LHCN-M2 (cell line): ENCODE measurements at regions not wholly inside any gene's neighbourhood (a gene's known extent, or its start where the extent isn't known, plus 50 kb on each side); places are given as distances from the start of the nearest gene placed in this dataset.
A peak's percentile ranks its signal among the peaks of the same experiment; 100 is the strongest.
"Not testable (repeated sequence)": the region's sequence is repeated elsewhere in the genome, so short reads cannot be mapped to it uniquely, and the experiment has no call there.

Source experiments
- DNase-seq: peaks from one replicate; pipeline ENCODE4 v3.0.0-alpha.2; 2012; ENCODE audit warnings: low read depth

DNA sequence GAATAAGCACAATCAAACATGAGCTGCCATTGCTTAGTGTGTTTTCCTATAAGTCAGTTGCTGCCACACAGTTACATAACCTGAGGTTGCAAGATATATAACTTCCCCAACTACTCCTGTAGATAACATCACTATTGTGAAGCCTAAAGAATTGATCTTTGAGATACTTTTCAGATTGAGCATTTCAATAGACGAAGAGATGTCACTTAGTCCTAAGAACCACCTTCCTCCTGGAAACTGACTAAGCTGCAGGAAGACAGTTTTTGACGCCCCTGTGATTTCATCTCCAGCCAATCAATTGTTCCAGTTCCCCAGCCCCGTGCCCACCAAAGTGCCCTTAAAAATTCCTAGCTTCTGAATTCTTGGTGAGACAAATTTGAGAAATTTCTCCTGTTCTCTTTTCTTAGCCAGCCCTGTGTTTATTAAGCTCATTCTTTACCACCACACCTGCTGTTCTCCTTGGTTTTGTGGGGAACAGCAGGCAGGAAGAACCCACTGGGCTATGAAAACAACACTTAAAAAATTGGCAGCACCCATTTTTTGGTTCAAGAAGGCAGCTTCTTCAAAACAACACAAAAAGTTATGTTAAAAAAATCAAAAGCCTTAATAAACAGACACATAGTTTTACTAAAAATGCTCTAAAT, 317.1 kb upstream of the PABPC4L start:
- peak; percentile 41 for DNase-seq

DNA sequence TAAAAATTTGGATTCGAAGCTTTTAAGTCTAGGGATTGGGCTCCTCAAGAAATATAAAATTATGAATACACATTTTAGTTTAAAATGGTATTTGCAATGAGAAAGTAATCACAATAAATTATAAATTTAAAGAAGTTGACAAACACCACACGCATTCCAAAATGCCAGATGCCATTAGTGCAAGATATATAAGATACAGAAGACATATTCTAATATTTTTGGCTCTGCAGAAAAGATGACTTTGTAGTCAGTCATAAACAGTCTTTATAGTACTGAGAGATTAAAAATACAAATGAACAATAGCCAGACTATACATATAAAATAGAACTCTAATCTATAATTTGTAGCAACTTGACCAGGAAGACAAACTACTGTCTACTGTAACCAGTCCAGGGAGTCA, 309.0 kb upstream of the PABPC4L start:
- DNase-seq = no peak

DNA sequence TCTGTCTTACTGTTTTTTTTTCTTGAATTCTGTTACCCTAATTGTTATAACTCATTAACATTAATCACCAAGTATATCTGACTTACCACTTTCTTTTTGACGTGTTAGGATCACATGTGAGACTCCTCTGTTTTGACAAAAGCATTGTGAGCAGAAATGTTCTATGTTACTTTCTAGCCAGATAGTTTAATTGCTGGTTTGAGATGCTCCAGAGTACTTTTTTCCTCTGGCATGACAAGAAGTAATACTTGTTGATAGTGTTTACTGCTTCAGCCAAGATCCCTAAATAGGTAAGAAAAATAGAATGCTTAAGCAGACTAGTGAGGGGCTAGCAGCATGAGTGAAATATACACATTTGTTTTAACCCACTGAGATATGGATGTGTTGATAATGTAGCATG, 303.9 kb upstream of the PABPC4L start:
- no peak for DNase-seq

DNA sequence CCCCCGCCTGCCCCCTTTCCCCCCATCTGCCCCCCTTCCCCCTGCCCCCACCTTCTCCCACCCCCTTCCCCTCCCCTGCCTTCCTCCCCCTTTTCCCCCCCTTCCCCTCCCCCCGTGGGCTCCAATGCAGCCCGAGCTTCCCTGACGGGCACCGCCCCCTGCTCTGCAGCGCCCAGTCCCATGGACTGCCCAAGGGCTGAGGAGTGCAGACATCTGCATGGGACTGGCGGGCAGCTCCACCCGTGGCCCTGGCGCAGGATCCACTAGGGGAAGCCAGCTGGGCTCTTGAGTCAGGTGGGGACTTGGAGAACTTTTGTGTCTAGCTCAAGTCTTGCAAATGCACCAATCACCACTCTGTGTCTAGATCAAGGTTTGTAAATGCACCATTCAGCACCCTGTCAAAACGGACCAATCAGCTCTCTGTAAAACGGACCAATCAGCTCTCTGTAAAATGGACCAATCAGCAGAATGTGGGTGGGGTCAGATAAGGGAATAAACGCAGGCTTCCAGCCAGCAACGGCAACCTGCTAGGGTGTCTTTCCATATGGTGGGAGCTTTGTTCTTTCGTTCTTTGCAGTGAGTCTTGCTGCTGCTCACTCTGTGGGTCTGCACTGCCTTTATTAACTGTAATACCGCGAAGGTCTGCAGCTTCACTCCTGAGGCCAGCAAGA, 300.5 kb upstream of the PABPC4L start:
- DNase-seq = no peak

DNA sequence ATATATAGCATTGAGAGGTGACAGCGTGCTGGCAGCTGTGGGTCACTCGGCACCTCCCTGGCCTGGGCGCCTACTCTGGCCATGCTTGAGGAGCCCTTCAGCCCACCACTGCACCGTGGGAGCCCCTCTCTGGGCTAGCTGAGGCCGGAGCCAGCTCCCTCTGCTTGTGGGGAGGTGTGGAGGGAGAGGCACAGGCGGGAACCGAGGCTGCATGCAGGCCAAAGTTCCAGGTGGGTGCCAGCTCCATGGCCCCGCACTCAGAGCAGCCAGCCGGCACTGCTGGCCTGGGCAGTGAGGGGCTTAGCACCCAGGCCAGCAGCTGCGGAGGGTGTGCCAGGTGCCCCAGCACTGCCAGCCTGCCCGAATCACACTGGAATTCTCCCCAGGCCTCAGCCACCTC, 299.9 kb upstream of the PABPC4L start:
- DNase-seq = not testable (repeated sequence)

DNA sequence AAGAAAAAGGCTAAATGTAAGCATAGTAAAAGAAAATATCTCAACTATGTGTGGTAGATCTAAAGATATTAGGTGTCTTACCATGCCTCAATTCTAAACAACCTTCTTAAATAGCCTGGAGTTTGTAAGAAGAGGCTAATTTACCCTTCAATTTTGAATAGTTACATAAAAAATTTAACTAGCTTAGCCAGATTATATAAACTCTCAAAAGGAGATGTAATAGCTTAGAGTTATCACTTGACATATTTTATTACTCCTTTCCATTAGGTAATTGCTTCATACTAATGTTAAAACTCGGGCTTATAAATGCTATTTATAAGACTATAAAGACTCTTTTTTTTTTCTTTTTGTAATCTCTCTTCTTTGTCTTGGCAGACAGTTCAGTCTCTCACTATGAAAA, 297.5 kb upstream of the PABPC4L start:
- no peak for DNase-seq

DNA sequence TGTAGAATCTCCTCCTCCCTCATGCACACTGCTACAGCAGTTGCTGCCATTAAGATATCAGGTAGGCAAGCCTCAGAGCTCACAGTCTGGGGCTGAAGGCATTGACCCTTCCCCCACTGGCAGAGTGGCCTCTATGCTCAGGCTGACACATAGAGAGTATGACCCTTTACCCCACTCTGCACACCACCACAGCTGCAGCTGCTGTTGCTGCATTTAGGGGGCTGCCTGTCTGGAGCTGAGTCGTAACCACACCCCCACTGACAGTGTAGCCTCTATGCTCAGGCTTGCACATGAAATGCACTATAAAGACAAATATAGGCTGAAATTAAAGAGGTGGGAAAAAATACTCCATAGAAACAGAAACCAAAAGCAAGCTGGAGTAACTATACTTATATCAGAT, 289.3 kb upstream of the PABPC4L start:
- peak; percentile 66 for DNase-seq

DNA sequence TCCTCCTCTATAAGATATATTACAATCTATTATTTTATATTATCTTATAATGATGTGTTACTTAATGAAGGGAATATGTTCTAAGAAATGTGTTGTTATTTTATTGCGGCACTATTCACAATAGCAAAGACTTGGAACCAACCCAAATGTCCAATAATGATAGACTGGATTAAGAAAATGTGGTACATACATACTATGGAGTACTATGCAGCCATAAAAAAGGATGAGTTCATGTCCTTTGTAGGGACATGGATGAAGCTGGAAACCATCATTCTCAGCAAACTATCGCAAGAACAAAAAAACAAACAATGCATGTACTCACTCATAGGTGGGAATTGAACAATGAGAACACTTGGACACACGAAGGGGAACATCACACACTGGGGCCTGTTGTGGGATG, 281.9 kb upstream of the PABPC4L start:
- not testable (repeated sequence) for DNase-seq

DNA sequence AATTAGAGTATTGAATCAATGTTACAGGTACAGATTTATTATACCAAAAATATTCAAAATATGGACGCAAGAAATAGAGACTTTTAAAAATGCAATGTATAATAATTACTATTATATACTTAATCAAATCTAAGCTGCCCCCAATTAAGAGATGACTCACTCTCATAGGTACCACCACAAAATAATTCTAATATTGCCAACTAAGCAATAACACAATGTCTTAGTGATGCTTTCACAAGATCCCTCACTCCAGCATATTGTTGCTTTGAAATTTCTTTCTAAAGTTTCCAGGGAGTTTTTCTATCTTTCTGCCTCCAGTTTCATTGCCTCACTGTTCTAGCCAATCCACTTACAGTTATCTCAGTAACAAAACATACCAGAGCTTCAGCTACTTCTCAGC, 270.0 kb upstream of the PABPC4L start:
- DNase-seq = no peak

DNA sequence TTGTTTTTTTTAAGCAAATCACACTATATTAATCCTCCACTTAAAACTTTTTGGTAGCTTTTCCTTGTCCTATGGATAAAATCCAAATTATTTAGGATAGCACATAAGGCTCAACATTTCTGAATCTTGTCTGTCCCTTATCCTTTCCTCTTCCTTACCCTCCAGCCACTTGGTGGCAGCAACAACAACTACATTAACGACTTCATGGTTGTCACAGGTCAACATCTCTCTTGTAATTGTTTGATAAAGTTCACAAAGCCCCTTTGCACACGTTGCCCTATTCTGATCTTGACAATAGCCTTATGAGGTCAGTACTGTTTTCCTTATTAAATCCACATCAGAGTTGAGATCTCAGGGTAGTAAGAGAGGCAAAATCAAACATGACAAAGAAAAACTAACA, 269.0 kb upstream of the PABPC4L start:
- DNase-seq = peak; percentile 30

DNA sequence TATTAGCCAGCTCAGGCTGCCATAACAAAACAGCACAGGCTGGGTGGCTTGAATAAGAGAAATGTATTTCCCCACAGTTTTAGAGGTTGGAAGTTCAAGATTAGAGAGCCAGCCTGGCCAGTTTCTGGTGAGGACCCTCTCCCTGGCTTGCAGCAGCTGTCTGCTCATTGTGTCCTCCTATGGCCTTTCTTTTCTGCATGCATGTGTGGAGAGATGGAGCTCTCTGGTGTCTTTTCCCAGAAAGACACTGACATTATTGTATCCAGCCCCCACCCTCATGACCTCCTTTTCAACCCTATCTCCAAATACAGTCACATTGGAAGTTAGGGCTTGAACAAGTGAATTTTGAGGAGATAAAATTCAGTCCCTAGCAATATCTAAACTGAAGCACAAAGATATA, 263.8 kb upstream of the PABPC4L start:
- no peak for DNase-seq

DNA sequence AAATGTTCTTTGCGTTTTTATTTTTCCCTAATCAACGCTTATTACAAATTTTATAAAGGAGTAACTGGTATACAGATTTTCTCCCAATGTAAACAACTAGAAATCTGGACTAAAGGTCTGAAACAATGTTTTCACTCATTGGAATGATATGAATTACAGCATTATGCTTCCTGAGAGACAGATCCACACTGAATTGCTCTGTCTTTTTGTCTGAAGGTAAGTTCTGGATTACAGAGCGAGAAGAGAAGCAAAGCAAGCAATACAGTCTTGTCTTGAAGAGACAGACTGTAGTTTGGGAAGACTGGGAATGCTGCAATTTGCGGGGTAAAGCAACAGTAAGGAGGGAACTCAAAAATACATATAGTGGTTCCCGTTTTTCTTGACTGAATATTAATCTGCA, 262.2 kb upstream of the PABPC4L start:
- no peak for DNase-seq

DNA sequence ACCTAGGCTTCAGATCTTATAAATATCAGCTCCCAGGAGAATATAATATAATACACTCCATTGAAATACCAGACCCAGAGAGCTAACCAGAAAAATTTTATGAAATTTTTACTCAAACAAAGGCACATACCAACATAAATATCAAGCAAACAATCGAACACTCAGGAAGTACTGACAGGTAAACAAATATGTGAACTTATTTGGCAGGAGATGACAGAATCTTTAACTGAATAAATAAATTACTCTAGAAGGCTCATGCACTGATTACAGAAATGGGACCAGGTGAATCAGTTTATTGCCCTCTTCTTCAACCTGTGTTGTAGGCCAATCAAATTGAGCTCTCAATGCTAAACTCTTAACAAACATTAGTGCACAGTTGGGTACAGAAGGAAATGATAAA, 225.2 kb upstream of the PABPC4L start:
- DNase-seq = no peak

DNA sequence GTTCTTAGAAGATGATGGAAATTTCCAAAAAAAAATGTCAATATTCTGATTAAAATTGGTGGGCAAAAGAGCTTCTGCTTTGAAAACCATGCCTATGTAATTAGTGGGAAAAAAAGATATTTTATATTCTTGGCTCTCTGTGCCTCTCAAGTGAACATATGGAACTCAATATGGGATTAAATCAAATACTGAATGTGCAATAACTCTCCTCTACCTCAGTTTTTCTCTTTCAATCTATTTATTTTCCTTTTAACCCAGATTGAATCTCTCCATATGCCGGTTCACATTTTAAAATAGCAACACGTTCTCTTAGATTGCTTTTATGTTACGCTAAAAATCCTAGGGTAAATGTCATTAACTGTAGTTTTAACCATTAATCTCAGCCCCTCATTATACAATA, 224.2 kb upstream of the PABPC4L start:
- DNase-seq = no peak

DNA sequence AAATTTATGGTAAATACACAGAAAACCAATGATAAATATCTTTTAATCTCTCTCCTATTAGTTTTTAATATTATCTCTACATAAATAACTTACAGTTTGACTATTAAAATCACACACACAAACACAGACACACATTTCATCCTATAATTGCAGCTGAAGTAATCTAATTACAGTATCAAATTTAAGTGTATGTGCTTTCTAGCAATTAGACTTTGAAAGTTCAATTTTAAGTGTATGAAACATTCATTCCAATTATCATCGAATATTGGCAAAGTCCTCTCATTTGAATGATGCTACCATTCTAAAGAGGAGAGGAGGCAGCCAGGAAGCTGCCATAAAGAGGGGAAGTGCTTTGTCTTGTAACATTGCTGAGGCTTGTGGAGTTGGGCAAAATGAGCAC, 221.2 kb upstream of the PABPC4L start:
- DNase-seq = no peak

DNA sequence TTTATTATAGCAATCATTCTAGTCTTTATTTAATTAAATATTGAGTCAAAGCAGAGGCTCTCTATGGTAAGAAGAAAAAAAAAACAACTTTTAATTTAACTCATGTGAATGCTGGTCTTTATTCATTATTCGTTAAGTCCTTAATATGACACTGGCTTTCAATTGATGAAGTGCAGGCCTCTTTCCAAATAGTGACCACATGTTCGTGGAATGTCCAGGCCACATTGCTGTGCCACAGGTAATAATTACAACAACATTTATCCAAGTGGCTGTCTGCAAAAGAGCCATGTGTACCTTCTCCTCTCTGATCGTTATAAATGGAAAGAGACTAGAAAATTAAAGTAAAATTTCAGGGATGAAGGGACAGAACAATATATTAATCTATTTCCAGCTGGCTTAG, 220.1 kb upstream of the PABPC4L start:
- no peak for DNase-seq

DNA sequence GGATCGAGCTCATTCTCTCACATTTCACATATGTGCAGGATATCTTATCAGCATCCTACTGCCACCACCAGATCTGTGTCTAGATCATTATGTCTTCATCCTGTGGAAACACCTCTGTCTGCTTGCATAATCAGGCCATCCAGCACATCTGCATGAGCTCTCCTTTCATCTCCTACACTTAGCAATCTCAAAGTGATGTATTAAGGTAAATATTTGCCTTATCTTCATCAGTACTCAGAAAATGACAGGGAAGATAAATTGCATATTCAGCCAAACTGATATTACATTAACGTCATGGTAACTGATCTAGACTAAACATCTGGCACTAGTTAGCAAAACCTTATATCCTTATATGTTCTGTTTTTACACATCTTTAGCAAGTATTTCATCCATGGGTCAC, 207.3 kb upstream of the PABPC4L start:
- no peak for DNase-seq

DNA sequence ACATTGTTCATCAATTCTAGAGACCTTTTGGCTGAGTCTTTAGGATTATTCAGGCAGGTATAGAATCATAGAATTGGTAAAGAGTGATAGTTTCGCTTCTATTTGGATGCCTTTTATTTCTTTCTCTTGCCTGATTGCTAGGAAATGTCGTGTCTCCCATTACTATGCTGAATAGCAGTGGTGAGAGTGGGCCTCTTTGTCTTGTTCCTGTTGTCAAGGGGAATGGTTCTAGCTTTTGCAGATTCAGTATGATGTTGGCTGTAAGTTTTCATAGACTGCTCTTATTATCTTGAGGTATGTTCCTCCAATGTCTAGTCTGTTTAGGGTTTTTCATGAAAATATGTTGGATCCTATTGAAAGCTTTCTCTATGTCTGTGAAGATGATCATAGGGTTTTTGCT, 200.2 kb upstream of the PABPC4L start:
- DNase-seq = no peak

DNA sequence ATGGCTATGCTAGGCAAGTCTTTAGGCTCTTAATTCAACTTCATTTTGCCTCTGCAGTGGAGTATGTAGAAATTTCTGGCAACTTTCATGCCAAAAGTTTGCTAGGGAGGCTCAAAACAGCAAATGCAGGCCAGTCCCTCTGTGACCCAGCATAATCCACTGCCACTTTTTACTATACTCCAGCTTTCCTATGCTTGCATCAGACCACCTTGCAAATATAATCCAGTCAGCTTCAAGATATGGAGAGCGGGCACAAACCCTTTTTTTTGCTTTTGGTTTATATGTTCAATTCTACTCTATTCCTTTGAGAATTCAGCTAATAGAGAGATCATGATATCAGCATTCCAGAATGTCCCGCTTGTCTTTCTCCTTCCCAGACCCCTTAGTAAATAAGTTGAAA, 192.0 kb upstream of the PABPC4L start:
- no peak for DNase-seq

DNA sequence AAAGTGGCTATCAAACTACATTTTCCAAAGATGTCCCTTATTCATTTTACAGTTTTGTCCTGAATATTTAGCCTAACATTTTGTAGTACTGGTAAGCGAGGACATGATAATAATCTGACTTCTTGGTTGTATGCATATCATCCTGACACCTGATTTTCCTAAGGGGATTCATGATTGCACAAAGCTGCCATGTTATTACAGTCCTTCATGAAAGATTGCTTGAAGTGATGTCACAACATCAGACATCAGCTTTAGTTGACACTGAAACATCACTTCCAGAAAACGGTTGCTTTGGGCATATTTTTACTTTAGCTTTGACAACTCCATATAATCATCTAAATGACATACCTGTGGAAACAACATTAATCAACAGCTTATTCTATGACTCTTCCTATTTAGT, 188.7 kb upstream of the PABPC4L start:
- DNase-seq = no peak

DNA sequence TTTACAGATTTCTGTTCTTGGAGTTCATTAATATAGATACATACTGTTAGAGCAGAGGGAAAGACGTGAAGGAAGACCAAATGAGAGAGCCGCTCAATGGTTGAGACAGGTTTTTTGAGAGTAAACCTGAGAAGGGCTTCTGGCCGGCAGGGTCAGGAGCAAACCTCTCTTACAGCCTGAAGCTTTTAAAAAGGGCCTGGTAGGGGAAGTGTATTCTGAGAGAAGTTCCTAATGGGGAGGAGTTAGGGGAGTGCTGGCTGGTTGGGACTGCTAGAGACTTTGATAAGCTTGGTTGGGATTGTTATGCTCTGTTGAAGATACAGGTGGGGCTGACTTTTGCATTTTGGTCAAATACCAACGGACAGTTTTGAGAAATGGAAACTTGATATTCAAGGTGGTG, 186.8 kb upstream of the PABPC4L start:
- DNase-seq = no peak

DNA sequence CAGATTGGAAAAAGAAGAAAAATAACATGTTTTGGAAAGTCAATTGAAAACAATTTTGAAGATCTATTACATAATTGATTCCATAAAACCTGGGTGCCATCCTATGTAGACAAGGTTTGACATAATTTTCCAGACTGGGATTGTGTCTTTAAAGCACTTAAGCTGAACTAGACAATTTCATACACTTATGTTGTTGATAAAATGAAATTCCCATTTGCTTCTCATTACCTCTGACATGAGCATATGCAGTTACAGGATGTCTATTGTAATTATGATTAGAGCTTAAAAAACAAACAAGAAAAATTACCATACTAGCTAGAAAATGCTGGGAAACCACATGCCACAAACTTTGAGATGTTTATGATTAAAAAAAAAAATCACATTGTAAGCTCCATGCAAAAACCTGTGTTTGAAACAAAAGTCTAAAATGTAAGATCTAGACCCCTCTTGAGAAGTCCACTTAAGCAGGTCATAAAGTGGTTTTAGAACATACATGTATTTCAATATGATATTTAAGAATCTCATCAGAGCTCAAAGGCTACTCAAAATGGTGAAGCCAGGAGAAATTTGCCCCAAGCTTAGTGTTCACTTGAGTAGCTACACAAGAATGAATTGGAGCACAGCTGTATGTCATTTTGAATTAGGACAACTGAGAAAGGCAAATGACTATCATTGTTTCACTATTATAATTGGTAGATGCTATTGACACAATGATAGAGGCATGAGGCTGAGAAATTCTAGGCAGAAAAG, 181.1 kb upstream of the PABPC4L start:
- no peak for DNase-seq

DNA sequence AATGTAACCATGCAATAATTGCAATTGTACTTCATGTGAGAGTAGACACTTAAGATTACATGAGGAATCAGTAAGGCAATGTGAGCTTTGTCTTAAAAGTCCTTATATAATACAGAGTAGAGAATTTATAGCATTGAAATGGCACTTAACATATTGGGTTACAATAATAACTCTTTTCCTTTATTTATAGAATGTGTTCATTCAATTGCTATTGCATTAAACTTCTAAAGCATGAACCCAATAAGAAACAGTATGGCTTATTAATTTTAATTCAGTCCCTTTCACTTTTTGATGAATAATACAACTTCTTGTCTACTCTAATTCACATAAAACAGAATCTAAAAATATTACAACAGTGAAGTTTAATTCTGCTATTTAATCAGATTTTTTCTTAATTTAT, 174.2 kb upstream of the PABPC4L start:
- DNase-seq = no peak
